CD4-positive, CD25-positive, alpha-beta regulatory T cell (primary cell): ENCODE measurements at regions not wholly inside any gene's neighbourhood (a gene's known extent, or its start where the extent isn't known, plus 50 kb on each side); places are given as distances from the start of the nearest gene placed in this dataset.
"Not testable (repeated sequence)": the region's sequence is repeated elsewhere in the genome, so short reads cannot be mapped to it uniquely, and the experiment has no call there.

Source experiments
- ATAC-seq, 2 donors: fragments of 150-1000 bp; cut with Tn5 transposase; one replicate each; pipeline ENCODE4 v1.10.0; 2021; ENCODE audit warnings: low read depth in 2 of 2, moderate number of reproducible peaks in 2 of 2, moderate library complexity in 1 of 2
- DNase-seq, 3 donors: peaks; one replicate each; pipeline versions ENCODE4 v3.0.0 to v3.0.0-alpha.2; 2012 to 2022; ENCODE audit warnings: mixed read lengths in 1 of 3
- H3K27ac ChIP-seq: one replicate; pipeline ENCODE4 v1.7.0; 2013; ENCODE audit warnings: mild to moderate bottlenecking, low read length; ENCODE audit not compliant: insufficient read depth, poor library complexity, severe bottlenecking
- H3K27me3 ChIP-seq: one replicate; pipeline ENCODE4 v1.7.0; 2013; ENCODE audit warnings: low read length; ENCODE audit not compliant: control insufficient read depth, insufficient read depth
- H3K36me3 ChIP-seq: one replicate; pipeline ENCODE4 v1.7.0; 2013; ENCODE audit warnings: mild to moderate bottlenecking, low read length, moderate library complexity; ENCODE audit not compliant: control insufficient read depth, insufficient read depth
- H3K4me1 ChIP-seq: 2 replicates; pipeline ENCODE4 v1.7.0; 2013; ENCODE audit warnings: mild to moderate bottlenecking, low read length; ENCODE audit not compliant: insufficient read depth, control insufficient read depth, poor library complexity, severe bottlenecking
- H3K4me3 ChIP-seq: one replicate; pipeline ENCODE4 v1.7.0; 2013; ENCODE audit warnings: low read depth, mild to moderate bottlenecking, low read length, moderate library complexity
- H3K9me3 ChIP-seq, 2 experiments: 1 replicate in 1 of 2; 2 replicates in 1 of 2; pipeline ENCODE4 v1.7.0; 2013; ENCODE audit warnings: low read length in 2 of 2, mild to moderate bottlenecking in 1 of 2, moderate library complexity in 1 of 2; ENCODE audit not compliant: control insufficient read depth in 2 of 2
- H3K27ac Mint-ChIP-seq, 3 donors: one replicate each; pipeline ENCODE4 v1.8.0; 2020 to 2022; ENCODE audit warnings: mild to moderate bottlenecking in 3 of 3, mixed read lengths in 3 of 3, moderate library complexity in 2 of 3
- H3K27me3 Mint-ChIP-seq: one replicate; pipeline ENCODE4 v1.8.0; 2022; ENCODE audit warnings: mild to moderate bottlenecking, mixed read lengths
- H3K36me3 Mint-ChIP-seq: one replicate; pipeline ENCODE4 v1.8.0; 2020; ENCODE audit warnings: mixed read lengths
- H3K4me1 Mint-ChIP-seq, 4 donors: one replicate each; pipeline ENCODE4 v1.8.0; 2020 to 2022; ENCODE audit warnings: mixed read lengths in 4 of 4, mild to moderate bottlenecking in 1 of 4
- H3K4me3 Mint-ChIP-seq, 4 donors: one replicate each; pipeline ENCODE4 v1.8.0; 2020 to 2022; ENCODE audit warnings: mild to moderate bottlenecking in 4 of 4, mixed read lengths in 4 of 4, moderate library complexity in 3 of 4
- H3K9me3 Mint-ChIP-seq, 7 donors: one replicate each; pipeline ENCODE4 v1.8.0; 2020 to 2022; ENCODE audit warnings: mixed read lengths in 7 of 7, mild to moderate bottlenecking in 3 of 7, moderate library complexity in 2 of 7

DNA sequence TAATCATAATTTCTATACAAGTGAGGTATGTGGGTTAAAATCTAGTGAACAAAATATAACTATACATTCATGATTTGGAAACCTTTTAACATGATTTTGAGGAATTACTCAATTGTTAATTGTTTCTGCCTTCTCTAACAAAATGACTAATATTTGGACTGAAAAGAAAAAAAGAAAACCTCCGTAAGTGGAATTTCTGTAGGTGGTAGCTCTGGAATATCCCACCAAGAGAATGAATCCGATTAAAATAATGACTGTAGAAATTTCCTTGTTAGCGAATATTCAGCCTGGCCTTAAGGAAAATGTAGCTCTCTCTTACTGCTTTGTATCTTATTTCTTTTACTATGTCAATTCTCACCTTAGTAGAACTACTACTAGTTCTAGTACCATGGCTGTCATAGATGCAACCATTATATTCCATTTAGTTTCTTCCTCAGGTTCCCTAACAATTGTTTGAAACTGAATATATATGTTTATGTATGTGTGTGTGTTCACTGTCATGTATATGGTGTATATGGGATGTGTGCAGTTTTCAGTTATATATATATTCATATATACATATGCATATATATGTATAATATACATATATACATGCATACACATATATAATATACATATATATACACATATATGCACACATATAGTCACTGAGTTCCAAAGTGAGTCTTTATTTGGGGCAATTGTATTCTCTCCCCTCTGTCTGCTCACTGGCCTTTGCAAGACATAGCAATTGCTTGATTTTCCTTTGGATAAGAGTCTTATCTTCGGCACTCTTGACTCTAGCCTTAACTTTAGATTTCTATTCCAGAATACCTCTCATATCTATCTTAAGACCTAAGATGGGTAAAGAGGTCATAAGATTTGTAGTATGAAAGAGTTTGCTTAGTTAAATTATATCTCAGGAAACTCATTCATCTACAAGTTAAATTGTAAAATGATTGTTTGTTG lies 1523.7 kb upstream of the TPTE start:
- not testable (repeated sequence) for H3K4me3 ChIP-seq, H3K4me3 Mint-ChIP-seq, H3K27me3 Mint-ChIP-seq, H3K27ac Mint-ChIP-seq, H3K4me1 Mint-ChIP-seq, H3K4me1 ChIP-seq, H3K27me3 ChIP-seq, H3K36me3 Mint-ChIP-seq, ATAC-seq, H3K27ac ChIP-seq, DNase-seq, H3K36me3 ChIP-seq
- H3K9me3 Mint-ChIP-seq: peaks cover 19 to 42% (median 29%) of the 10 kb centered on the region in 7 donors
- H3K9me3 ChIP-seq: peaks cover 12 to 26% of the 10 kb centered on the region in 2 experiments

DNA sequence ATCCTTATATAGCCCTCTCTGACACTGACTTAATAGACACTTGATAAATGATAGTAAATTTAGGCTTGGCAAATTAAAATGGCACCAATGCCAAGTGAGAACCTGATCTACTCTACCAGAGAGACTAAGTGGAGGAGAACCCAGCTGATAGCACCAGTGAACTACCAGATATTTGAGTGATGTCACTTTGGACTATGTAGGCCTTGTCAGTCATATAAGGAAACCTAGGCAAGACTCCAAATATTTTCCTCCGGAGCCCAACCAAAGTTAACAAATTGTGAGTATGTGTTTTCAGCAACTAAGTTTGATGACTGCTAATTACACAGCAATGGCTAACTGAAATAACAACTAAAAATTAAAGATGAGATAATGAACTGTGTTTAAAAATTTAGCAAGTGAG lies 1522.9 kb upstream of the TPTE start:
- not testable (repeated sequence) for H3K27ac ChIP-seq, H3K36me3 ChIP-seq, H3K27ac Mint-ChIP-seq, H3K4me3 Mint-ChIP-seq, DNase-seq, H3K4me3 ChIP-seq, H3K27me3 ChIP-seq, H3K27me3 Mint-ChIP-seq, H3K4me1 Mint-ChIP-seq, H3K4me1 ChIP-seq, ATAC-seq, H3K36me3 Mint-ChIP-seq
- peaks cover 16 to 41% (median 26%) of the 10 kb centered on the region in 7 donors for H3K9me3 Mint-ChIP-seq
- H3K9me3 ChIP-seq: peaks cover 6 to 19% of the 10 kb centered on the region in 2 experiments

DNA sequence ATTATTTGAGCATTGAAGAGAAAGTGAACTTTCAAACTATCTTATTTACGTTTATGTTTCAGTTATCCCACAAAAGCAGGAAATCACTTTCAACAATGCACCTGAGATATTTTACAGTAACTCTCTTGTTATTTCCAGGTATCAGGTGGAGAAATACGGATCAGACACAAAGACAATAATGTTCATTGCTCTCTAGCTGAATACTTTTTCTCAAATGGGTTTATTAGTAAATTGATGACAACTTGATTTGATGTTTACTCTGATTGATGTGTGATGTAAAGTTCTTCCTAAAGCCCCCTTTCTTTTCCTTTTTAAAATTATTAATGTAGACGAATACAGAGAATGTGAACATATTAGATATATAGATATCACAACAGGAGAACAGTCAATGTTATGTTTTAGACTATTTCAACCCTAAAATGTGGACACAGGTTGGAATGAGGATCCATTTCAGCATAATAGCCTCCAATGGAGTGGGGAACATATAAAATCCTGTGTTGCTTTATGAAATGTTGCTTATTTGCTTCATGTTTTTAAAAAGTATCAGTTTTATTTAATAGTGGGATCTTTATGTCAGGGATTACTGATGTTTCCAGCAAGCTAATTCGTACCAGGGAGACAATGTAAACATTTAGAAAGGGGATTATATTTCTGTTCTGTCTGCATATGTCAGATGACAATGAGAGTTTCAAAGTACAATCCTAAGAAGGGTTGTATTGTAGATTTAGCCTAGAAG lies 1522.3 kb upstream of the TPTE start:
- no peak for ATAC-seq
- peaks cover 5% of the 10 kb centered on the region for H3K27me3 Mint-ChIP-seq

DNA sequence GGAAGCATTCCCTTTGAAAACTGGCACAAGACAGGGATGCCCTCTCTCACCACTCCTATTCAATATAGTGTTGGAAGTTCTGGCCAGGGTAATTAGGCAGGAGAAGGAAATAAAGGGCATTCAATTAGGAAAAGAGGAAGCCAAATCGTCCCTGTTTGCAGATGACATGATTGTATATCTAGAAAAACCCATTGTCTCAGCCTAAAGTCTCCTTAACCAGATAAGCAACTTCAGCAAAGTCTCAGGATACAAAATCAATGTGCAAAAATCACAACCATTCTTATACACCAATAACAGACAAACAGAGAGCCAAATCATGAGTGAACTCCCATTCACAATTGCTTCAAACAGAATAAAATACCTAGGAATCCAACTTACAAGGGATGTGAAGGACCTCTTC lies 1521.3 kb upstream of the TPTE start:
- Mint-ChIP-seq H3K4me3 (peak overlapping the region in 1 of 4 donors; percentile 40), H3K9me3 (peaks cover 5 to 41% (median 27%) of the 10 kb centered on the region in 7 donors)
- H3K36me3 ChIP-seq, H3K27ac ChIP-seq, DNase-seq, H3K4me1 ChIP-seq, H3K9me3 ChIP-seq, ATAC-seq, H3K27me3 Mint-ChIP-seq, H3K4me1 Mint-ChIP-seq, H3K36me3 Mint-ChIP-seq, H3K4me3 ChIP-seq, H3K27ac Mint-ChIP-seq, H3K27me3 ChIP-seq: not testable (repeated sequence)

More for the DNA sequence above, 1522.3 kb upstream of the TPTE start:
- Histone ChIP-seq H3K4me1 (no peaks in the 10 kb centered on the region), H3K36me3 (no peaks in the 10 kb centered on the region), H3K4me3 (no peak overlapping the region), H3K9me3 (peaks cover 4 to 13% of the 10 kb centered on the region in 2 experiments), H3K27me3 (no peaks in the 10 kb centered on the region), H3K27ac (no peak overlapping the region)
- Mint-ChIP-seq H3K4me3 (no peak overlapping the region), H3K9me3 (peaks cover 13 to 39% (median 25%) of the 10 kb centered on the region in 7 donors), H3K27ac (no peak overlapping the region), H3K4me1 (peaks cover 0 to 5% (median 0%) of the 10 kb centered on the region in 4 donors), H3K36me3 (no peaks in the 10 kb centered on the region)
- DNase-seq: no peak

DNA sequence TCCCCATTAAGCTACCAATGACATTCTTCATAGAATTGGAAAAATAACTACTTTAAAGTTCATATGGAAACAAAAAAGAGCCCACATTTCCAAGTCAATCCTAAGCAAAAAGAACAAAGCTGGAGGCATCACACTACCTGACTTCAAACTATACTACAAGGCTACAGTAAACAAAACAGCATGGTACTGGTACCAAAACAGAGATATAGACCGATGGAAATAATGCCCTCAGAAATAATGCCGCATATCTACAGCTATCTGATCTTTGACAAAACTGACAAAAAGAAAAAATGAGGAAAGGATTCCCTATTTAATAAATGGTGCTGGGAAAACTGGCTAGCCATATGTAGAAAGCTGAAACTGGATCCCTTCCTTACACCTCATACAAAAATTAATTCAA lies 1520.7 kb upstream of the TPTE start:
- H3K9me3 ChIP-seq: peaks cover 1 to 11% of the 10 kb centered on the region in 2 experiments
- H3K36me3 Mint-ChIP-seq, H3K4me3 Mint-ChIP-seq, H3K27me3 Mint-ChIP-seq, DNase-seq, H3K27ac Mint-ChIP-seq, H3K36me3 ChIP-seq, H3K27me3 ChIP-seq, H3K27ac ChIP-seq, H3K4me1 Mint-ChIP-seq, ATAC-seq, H3K4me1 ChIP-seq, H3K4me3 ChIP-seq: not testable (repeated sequence)
- peaks cover 5 to 41% (median 26%) of the 10 kb centered on the region in 7 donors for H3K9me3 Mint-ChIP-seq

DNA sequence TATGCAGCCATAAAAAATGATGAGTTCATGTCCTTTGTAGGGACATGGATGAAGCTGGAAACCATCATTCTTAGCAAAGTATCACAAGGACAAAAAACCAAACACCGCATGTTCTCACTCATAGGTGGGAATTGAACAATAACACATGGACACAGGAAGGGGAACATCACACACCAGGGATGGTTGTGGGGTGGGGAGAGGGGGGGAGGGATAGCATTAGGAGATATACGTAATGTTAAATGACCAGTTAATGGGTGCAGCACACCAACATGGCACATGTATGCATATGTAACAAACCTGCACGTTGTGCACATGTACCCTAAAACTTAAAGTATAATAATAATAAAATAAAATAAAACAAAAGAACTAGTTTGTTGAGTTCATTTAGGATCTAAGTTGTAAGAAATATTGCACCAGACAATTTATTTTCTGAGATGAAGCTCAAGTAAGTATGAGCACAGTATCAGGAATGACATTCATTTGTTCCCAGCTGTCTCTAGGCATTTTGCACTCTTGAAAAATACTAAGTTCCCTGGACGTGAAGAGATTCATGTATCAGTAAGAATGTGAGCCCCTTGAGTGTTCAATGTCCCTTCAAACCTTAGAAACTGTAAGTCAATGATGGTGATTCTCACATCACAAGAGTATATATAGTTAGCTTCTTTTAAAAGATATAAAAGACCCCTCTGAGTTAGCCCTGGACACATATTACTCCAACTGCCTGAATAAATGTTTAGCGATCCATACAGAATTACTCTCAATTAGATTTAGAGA lies 1519.3 kb upstream of the TPTE start:
- H3K4me1 ChIP-seq, H3K27ac Mint-ChIP-seq, H3K36me3 ChIP-seq, H3K4me3 Mint-ChIP-seq, ATAC-seq, H3K27ac ChIP-seq, H3K27me3 ChIP-seq, H3K36me3 Mint-ChIP-seq, H3K4me3 ChIP-seq, H3K4me1 Mint-ChIP-seq, DNase-seq, H3K27me3 Mint-ChIP-seq: not testable (repeated sequence)
- H3K9me3 Mint-ChIP-seq: peaks cover 13 to 54% (median 28%) of the 10 kb centered on the region in 7 donors
- peaks cover 1 to 11% of the 10 kb centered on the region in 2 experiments for H3K9me3 ChIP-seq

DNA sequence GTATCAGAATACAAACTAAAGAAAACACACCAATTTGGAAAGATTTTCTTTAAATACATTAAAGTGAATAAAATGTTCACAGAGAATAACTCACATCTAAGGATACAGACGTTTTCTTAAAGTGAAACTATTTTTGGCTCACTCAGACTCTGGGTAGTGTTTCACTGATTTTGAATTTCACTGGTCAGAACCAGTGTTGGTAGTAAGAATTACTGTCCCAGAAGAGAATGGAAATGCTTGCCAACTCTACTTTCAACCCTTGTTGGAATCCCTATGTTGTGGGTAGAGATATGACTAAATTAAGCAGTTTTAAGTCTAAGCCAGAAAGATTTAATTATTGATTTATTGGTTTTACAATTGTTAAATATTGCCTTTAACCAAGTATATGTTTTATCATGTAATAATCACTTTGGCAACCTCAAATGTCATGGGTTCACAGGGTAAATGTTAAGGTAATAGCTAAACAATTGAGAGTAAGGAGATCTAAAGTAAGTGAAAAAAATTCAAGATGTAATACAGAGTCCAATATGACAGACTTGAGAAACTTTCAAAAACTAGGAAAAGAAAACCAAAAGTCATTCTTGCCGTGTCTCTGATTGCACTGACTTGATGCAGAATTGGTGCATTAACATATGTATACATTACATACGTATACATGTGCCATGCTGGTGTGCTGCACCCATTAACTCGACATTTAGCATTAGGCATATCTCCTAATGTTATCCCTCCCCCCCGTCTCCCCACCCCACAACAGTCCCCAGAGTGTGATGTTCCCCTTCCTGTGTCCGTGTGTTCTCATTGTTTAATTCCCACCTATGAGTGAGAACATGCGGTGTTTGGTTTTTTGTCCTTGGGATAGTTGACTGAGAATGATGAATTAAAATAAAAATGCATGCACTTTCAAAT lies 1517.2 kb upstream of the TPTE start:
- DNase-seq, H3K4me1 ChIP-seq, H3K4me3 ChIP-seq, H3K27me3 Mint-ChIP-seq, H3K4me1 Mint-ChIP-seq, ATAC-seq, H3K36me3 Mint-ChIP-seq, H3K36me3 ChIP-seq, H3K27ac Mint-ChIP-seq, H3K27me3 ChIP-seq, H3K27ac ChIP-seq: not testable (repeated sequence)
- H3K9me3 Mint-ChIP-seq: peaks cover 13 to 66% (median 36%) of the 10 kb centered on the region in 7 donors
- H3K4me3 Mint-ChIP-seq: peak overlapping the region in 1 of 4 donors; percentile 3
- H3K9me3 ChIP-seq: peaks cover 1 to 14% of the 10 kb centered on the region in 2 experiments
